Kidney capillary endothelial cell (primary cell): ENCODE measurements at regions not wholly inside any gene's neighbourhood (a gene's known extent, or its start where the extent isn't known, plus 50 kb on each side); places are given as distances from the start of the nearest gene placed in this dataset.

ENCODE experiments used
- DNase-seq: peaks from one replicate; pipeline ENCODE4 v3.0.0-alpha.2; 2018; ENCODE audit warnings: low spot score

DNA sequence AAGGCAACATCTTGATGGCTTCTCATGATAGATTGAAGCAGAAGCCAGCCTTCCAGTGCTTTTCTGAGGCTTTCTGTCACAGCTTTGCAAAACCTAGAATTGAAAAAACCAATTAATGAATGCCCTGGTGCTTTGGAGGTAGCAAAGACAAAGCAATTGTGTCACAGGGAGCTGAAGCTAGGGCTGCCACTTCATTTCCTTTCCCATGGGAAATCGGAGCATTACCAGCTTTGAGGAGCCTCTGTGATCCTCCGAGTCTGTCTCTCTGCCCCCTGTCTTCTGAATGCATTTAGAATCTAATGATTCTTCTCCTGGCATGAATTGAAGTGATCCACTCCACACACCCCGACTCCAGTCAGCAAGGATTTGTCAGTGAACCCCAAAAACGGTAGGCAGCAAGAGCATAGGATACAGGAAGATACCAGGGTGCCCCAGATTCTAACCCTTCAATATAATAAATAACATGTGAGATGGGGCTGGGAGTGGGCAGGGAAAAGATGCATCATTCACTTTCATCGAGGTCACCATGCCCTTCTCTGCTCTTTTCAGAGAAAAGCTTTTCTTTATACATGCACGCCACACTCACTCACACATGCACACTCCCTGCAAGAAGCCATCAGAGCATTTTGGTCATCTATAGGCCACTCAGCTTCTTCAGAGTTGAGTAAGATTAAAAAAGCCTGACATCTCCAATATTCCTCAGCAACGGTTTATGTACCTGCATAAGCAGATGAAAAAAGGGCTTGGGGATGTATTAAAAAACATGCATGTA is 247.7 kb upstream of the ZNF462 start:
- DNase-seq, result no peak

GRCh38 chr9:106616026-106616425 is 246.9 kb upstream of the ZNF462 start:
- no peak for DNase-seq

GRCh38 chr9:106616851-106617345 is 246.1 kb upstream of the ZNF462 start:
- no peak for DNase-seq

DNA sequence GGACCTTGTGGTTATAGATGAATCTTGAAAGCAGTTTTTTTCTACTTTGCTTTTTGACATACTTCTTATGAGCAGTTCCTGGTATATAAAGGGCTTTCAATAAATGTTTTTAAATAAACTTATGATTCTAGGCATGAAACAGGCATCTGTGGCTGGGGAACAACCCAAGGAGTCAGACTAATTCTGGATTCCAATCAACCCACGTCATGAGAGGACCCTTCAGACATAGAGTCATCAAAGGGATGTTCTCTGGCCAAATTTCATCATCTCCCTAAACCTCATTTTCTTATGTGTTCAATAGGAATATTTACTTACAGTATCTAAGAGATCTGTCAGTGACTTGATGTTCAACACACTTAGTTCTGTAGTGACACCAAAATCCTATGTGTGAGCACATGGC is 243.8 kb upstream of the ZNF462 start:
- DNase-seq, result no peak

- no peak for DNase-seq
Observed at GRCh38 chr9:106620081-106620480, 242.9 kb upstream of the ZNF462 start.

- no peak for DNase-seq
Observed at GRCh38 chr9:106620866-106621265, 242.1 kb upstream of the ZNF462 start.

- no peak for DNase-seq
Observed at GRCh38 chr9:106621313-106622163, 241.4 kb upstream of the ZNF462 start.

GRCh38 chr9:106622164-106622487 is 240.8 kb upstream of the ZNF462 start:
- DNase-seq, result no peak

GRCh38 chr9:106623558-106623957 is 239.4 kb upstream of the ZNF462 start:
- no peak for DNase-seq

DNA sequence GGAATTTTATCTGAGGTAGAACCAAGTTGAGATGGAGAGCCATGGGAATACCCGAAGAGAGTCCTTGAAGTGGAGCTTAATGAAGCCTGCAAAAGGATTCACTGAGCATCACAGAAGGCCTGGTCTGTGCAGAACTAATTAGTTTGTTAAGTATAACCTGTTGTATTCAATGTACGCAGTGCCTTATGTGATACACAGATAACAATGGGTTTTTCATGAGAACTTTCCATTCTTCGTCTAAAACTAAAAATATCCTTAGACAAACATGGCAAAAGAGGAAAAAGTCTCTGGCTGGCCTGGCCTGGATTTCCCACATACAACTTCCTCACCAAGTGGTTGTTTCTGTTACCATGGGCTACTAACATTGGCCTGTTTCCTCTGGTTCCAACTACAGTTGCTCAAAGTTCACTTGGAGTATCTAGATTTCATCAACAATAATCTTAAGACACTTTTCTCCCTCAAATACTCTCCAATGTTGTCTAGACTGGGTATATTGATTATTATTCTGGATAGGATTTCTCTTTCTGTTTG is 237.6 kb upstream of the ZNF462 start:
- DNase-seq, result no peak

GRCh38 chr9:106626936-106627335 is 236.0 kb upstream of the ZNF462 start:
- no peak for DNase-seq

GRCh38 chr9:106632621-106633020 is 230.3 kb upstream of the ZNF462 start:
- no peak for DNase-seq

- no peak for DNase-seq
Observed at GRCh38 chr9:106634183-106634582, 228.8 kb upstream of the ZNF462 start.

DNA sequence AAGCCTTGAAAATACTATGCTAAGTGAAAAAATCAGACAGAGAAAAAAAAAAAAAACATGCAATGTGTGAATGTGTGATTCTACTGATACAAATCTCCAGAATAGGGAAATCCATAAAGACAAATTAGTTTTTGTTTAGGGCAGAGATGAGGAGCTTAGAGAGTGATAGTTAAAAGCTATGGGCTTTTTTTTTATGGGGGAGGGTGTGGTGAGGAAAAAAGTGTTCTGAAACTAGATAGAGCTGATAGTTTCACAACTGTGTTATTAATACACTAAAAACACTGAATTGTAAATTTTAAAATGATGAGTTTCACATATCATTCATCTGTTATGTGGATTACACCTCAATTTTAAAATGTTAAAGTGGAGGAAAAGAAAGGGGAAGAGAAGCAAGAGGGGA is 228.3 kb upstream of the ZNF462 start:
- no peak for DNase-seq

- DNase-seq, result no peak
Observed at GRCh38 chr9:106637486-106637885, 225.5 kb upstream of the ZNF462 start.

DNA sequence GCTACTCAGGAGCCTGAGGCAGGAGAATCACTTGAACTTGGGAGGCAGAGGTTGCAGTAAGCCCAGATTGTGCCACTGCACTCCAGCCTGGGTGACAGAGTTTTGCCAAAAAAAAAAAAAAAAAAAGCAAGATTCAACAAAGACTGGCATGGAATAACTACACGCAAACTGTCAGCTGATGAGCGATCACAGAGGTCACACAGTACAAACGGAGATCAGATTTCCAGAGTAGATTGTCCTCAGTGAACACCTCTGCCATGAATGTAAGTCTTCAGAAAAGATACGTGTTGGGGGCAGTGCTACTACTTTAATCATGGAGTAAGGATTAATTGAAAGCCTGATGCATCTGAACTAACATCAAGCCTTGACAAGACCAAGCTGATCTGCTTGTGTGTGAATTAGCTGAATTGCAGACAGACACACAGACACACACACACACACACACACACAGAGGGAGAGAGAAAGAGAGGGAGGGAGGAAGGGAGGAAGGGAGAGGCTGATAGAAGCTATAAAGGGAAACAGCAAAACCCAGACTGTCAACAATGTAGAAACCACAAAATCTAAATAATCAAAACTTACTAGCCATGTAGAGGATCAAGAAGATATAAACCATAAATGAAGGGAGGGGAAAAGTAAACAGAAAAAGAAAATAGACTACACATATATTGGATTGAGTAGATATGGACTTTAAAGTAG is 222.9 kb upstream of the ZNF462 start:
- no peak for DNase-seq

GRCh38 chr9:106643211-106643930 is 219.6 kb upstream of the ZNF462 start:
- no peak for DNase-seq

GRCh38 chr9:106644661-106645060 is 218.3 kb upstream of the ZNF462 start:
- DNase-seq, result peak; percentile 12

DNA sequence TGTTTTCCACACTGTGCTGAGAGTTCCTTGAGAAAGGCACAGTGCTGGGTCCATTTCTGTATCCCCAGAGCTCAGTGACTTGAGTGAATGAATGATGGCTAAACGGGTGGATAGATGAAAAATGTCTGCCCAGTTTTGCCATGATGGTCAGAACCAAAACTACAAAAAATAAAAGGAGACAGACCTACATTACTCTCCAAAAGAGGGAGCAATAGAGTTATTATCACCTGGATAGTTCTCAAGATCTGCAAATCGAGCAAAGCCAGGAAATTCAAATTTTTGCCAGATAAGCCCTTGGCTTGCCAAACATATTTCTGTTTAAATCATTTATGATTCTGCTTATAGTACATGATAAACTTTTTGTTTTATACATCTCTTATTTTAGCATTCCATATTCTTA is 214.2 kb upstream of the ZNF462 start:
- DNase-seq, result no peak

- DNase-seq, result no peak
Observed at GRCh38 chr9:106649664-106650063, 213.3 kb upstream of the ZNF462 start.

DNA sequence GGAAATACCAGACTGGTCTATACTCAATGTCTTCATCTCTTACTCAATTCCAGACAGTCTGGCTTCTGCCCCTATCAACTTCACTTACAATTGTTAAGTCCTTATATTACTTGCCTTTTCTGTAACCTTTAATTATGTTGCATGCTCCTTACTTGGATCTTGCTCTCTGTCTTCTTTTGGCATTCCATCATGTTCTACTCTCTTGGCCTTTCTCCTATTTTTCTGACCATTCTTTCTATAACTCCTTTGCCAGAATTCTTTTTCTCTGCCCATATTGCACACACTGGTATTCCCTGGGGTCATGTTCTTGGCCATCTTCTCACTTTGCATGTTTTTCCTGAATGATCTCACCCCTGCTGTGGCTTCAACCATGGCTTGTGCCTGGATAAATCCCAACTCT is 209.8 kb upstream of the ZNF462 start:
- DNase-seq, result no peak

DNA sequence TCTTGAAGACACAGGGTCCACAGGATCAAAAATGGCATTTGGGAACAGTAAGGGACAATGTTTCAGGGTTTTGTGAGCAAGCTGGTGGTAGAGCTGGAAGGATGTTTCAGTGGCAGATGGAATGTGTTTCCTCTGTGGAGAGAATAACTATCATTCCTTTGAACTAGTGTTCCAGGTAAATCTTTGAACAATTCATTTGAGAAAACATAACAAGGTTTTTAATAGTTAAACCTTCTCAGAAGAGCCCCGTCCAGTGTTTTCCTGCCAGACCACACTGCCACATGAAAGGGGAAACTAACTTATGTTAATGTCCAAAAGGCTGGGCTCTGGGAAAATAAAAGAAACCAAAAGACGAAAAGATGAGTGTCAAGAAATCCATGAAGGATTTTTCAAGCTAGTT is 207.0 kb upstream of the ZNF462 start:
- DNase-seq, result no peak
